ENCODE measurements at regions not wholly inside any gene's neighbourhood (a gene's known extent, or its start where the extent isn't known, plus 50 kb on each side); places are given as distances from the start of the nearest gene placed in this dataset.
A peak's percentile ranks its signal among the peaks of the same experiment; 100 is the strongest.
"Not testable (repeated sequence)": the region's sequence is repeated elsewhere in the genome, so short reads cannot be mapped to it uniquely, and the experiment has no call there.

- DNase-seq, result no peak
Measured at GRCh38 chr21:30104241-30104640, 62.4 kb downstream of the CLDN17 start.

- DNase-seq, result no peak
Measured at GRCh38 chr21:30102871-30103270, 63.7 kb downstream of the CLDN17 start.

- no peak for DNase-seq
Measured at GRCh38 chr21:30101967-30102366, 64.6 kb downstream of the CLDN17 start.

- DNase-seq, result no peak
Measured at GRCh38 chr21:30097791-30098190, 68.8 kb downstream of the CLDN17 start.

- no peak for DNase-seq
Measured at GRCh38 chr21:30083225-30083945, 83.2 kb downstream of the CLDN17 start.

GRCh38 chr21:30081506-30081905 lies 85.1 kb downstream of the CLDN17 start:
- no peak for DNase-seq

- no peak for DNase-seq
Measured at GRCh38 chr21:30072496-30072895, 94.1 kb downstream of the CLDN17 start.

- no peak for DNase-seq
Measured at GRCh38 chr21:30058928-30059327, 107.7 kb downstream of the CLDN17 start.

- DNase-seq, result no peak
Measured at GRCh38 chr21:30057108-30057507, 109.5 kb downstream of the CLDN17 start.

GRCh38 chr21:30048570-30048969 lies 108.8 kb upstream of the GRIK1 start:
- no peak for DNase-seq

- DNase-seq, result peak; percentile 33
Measured at GRCh38 chr21:30044447-30045064, 104.8 kb upstream of the GRIK1 start.

GRCh38 chr21:30042443-30042842 lies 102.6 kb upstream of the GRIK1 start:
- no peak for DNase-seq

- no peak for DNase-seq
Measured at GRCh38 chr21:30033441-30033840, 93.6 kb upstream of the GRIK1 start.

- no peak for DNase-seq
Measured at GRCh38 chr21:30030416-30030815, 90.6 kb upstream of the GRIK1 start.

GRCh38 chr21:30028537-30028936 lies 88.7 kb upstream of the GRIK1 start:
- DNase-seq, result no peak

GRCh38 chr21:30027986-30028385 lies 88.2 kb upstream of the GRIK1 start:
- no peak for DNase-seq

- not testable (repeated sequence) for DNase-seq
Measured at GRCh38 chr21:30023056-30023455, 83.3 kb upstream of the GRIK1 start.

GRCh38 chr21:30014886-30015285 lies 75.1 kb upstream of the GRIK1 start:
- no peak for DNase-seq

- DNase-seq, result no peak
Measured at GRCh38 chr21:29991624-29992023, 51.8 kb upstream of the GRIK1 start.

GRCh38 chr21:29989634-29990234 lies 49.9 kb upstream of the GRIK1 start:
- DNase-seq, result no peak

All from hematopoietic multipotent progenitor cell treated with erythropoietin and hydrocortisone succinate and interleukin-3 and kit ligand, for 8 days (in vitro differentiated cells).